AG04450 (cell line): ENCODE measurements at regions not wholly inside any gene's neighbourhood (a gene's known extent, or its start where the extent isn't known, plus 50 kb on each side); places are given as distances from the start of the nearest gene placed in this dataset.

Source experiments
- CTCF ChIA-PET: fragments of 300-600, 350-600 bp; formaldehyde crosslinking; extraction: SDS; loops from one replicate; lab custom pipeline; 2022; ENCODE audit warnings: antibody characterized with exemption, inconsistent platforms; lab: Charles Lee
- POLR2A ChIA-PET: fragments of 350-600 bp; formaldehyde crosslinking; extraction: SDS; loops from one replicate; lab custom pipeline; 2021; ENCODE audit warnings: antibody characterized with exemption, inconsistent platforms; lab: Yijun Ruan, JAX
- DNase-seq: peaks from one replicate; pipeline ENCODE4 v3.0.0-alpha.2; 2011; ENCODE audit warnings: low read depth, low spot score
- H3K27ac ChIP-seq: one replicate; pipeline ENCODE4 v1.5.1; 2012; ENCODE audit warnings: low read depth, low read length, control low read depth
- H3K27me3 ChIP-seq: one replicate; pipeline ENCODE4 v1.6.0; 2012; ENCODE audit warnings: low read length; ENCODE audit not compliant: control insufficient read depth, insufficient read depth
- H3K4me3 ChIP-seq: 2 replicates; pipeline ENCODE4 v1.5.1; 2011; ENCODE audit warnings: mild to moderate bottlenecking, low read depth, low read length, control low read depth
- H3K9me3 ChIP-seq: 2 replicates; pipeline ENCODE4 v1.5.1; 2012; ENCODE audit warnings: low read length; ENCODE audit not compliant: control insufficient read depth, insufficient read depth
- CTCF ChIP-seq: IDR thresholded peaks from 2 replicates; pipeline ENCODE4 v1.5.1; 2011; ENCODE audit warnings: low read depth, low read length, control low read depth, inconsistent platforms

GRCh38 chr18:5628512-5629255 lies 84.9 kb upstream of the EPB41L3 start:
- CTCF ChIA-PET, result interaction anchor here (0.6 kb wide), 1 partner anchor 108 kb away, joined by 5 read pairs; no protein-coding TSS in a partner anchor
- Histone ChIP-seq H3K27ac (no peak overlapping the region), H3K9me3 (no peaks in the 10 kb centered on the region; the same call in 1 of the 2 replicates), H3K4me3 (peak overlapping the region; percentile 67), H3K27me3 (peaks cover 15% of the 10 kb centered on the region)
- no peak for DNase-seq
- POLR2A ChIA-PET, result interaction anchor here (0.7 to 0.8 kb wide), 3 partner anchors 8 to 1101 kb away, joined by 3 to 5 read pairs (median 4); partner anchors contain the start of gene ARHGAP28
- no peak for TF ChIP-seq CTCF

GRCh38 chr18:5627776-5628511 lies 84.1 kb upstream of the EPB41L3 start:
- ChIA-PET POLR2A (interaction anchor here (0.8 kb wide), 1 partner anchor 7 kb away, joined by 3 read pairs; no protein-coding TSS in a partner anchor), CTCF (interaction anchor here (0.6 kb wide), 1 partner anchor 96 kb away, joined by 4 read pairs; no protein-coding TSS in a partner anchor)
- Histone ChIP-seq H3K27ac (no peak overlapping the region), H3K4me3 (peak overlapping the region; percentile 67), H3K9me3 (no peaks in the 10 kb centered on the region; the same call in 1 of the 2 replicates), H3K27me3 (peaks cover 15% of the 10 kb centered on the region)
- DNase-seq, result no peak
- TF ChIP-seq CTCF, result no peak

- Histone ChIP-seq H3K9me3 (no peaks in the 10 kb centered on the region; the same call in 1 of the 2 replicates), H3K27ac (no peak overlapping the region), H3K27me3 (peaks cover 10% of the 10 kb centered on the region), H3K4me3 (no peak overlapping the region)
- ChIA-PET POLR2A (no interaction called here), CTCF (interaction anchor here (0.6 kb wide), 1 partner anchor 242 kb away, joined by 3 read pairs; no protein-coding TSS in a partner anchor)
- TF ChIP-seq CTCF, result 0 out of 2 replicates have a peak, but pooled peaks have one; percentile 10
- DNase-seq, result no peak
Observed at GRCh38 chr18:5626130-5626880, 82.5 kb upstream of the EPB41L3 start.

GRCh38 chr18:5625076-5625475 lies 81.3 kb upstream of the EPB41L3 start:
- Histone ChIP-seq H3K4me3 (no peak overlapping the region), H3K9me3 (no peaks in the 10 kb centered on the region; the same call in 1 of the 2 replicates), H3K27me3 (peaks cover 8% of the 10 kb centered on the region), H3K27ac (no peak overlapping the region)
- DNase-seq, result no peak
- ChIA-PET POLR2A (no interaction called here), CTCF (no interaction called here)
- TF ChIP-seq CTCF, result no peak
